Prostate gland (tissue), 1 donor: ENCODE measurements at regions not wholly inside any gene's neighbourhood (a gene's known extent, or its start where the extent isn't known, plus 50 kb on each side); places are given as distances from the start of the nearest gene placed in this dataset.

Source experiments
- POLR2A ChIP-seq: fragments of 450-650 bp; IDR thresholded peaks from one replicate; pipeline ENCODE4 v1.6.1; 2016; ENCODE audit warnings: antibody characterized with exemption, mild to moderate bottlenecking
- POLR2AphosphoS5 ChIP-seq: sonication (generic); formaldehyde crosslinking; IDR thresholded peaks from one replicate; pipeline ENCODE4 v1.6.1; 2017; ENCODE audit warnings: antibody characterized with exemption

- TF ChIP-seq POLR2A (no peak), POLR2AphosphoS5 (no peak)
Measured at GRCh38 chr13:84446972-84447639, 564.8 kb upstream of the SLITRK1 start.
